GM12878 (cell line): ENCODE measurements at regions not wholly inside any gene's neighbourhood (a gene's known extent, or its start where the extent isn't known, plus 50 kb on each side); places are given as distances from the start of the nearest gene placed in this dataset.

Experiments
- FOS ChIP-seq: IDR thresholded peaks from 3 replicates; pipeline ENCODE4 v1.6.1; 2011; ENCODE audit warnings: borderline replicate concordance; ENCODE audit not compliant: insufficient read length; ENCODE audit errors: extremely low read depth
- IKZF1 ChIP-seq: fragments of 450-650 bp; conservative IDR thresholded peaks from 2 replicates; pipeline ENCODE4 v1.6.1; 2017; ENCODE audit warnings: antibody characterized with exemption, mild to moderate bottlenecking
- POLR2AphosphoS2 ChIP-seq: IDR thresholded peaks from 2 replicates; pipeline ENCODE4 v1.6.1; 2011; ENCODE audit warnings: low read depth, mild to moderate bottlenecking, low read length, improper control_type of control experiment, moderate library complexity
- ZNF592 ChIP-seq: fragments of 450-650 bp; IDR thresholded peaks from 2 replicates; pipeline ENCODE4 v1.6.1; 2017; ENCODE audit warnings: mild to moderate bottlenecking, moderate library complexity
- ZNF687 ChIP-seq: fragments of 450-650 bp; IDR thresholded peaks from 2 replicates; pipeline ENCODE4 v1.6.1; 2017; ENCODE audit warnings: mild to moderate bottlenecking, moderate library complexity

- no peak for TF ChIP-seq ZNF592
- TF ChIP-seq FOS = no peak
- no peak for TF ChIP-seq ZNF687
- TF ChIP-seq POLR2AphosphoS2 = no peak
- TF ChIP-seq IKZF1 = no peak
These were observed 79.2 kb upstream of the LY86 start (continued) for GRCh38 chr6:6509284-6509683.
